Ovary (tissue), 3 donors: ENCODE measurements at regions not wholly inside any gene's neighbourhood (a gene's known extent, or its start where the extent isn't known, plus 50 kb on each side); places are given as distances from the start of the nearest gene placed in this dataset.

Experiments used
- CTCF ChIP-seq, 3 donors: fragments of 450-650 bp in 2 of 3; fragments of 200-600 bp in 1 of 3; IDR thresholded peaks; one replicate each; pipeline versions ENCODE4 v1.5.1 to v1.8.0; 2016 to 2022; ENCODE audit warnings: antibody characterized with exemption in 3 of 3, mild to moderate bottlenecking in 1 of 3
- EP300 ChIP-seq: sonication (generic); formaldehyde crosslinking; IDR thresholded peaks from one replicate; pipeline ENCODE4 v1.6.1; 2017; ENCODE audit warnings: antibody characterized with exemption
- POLR2A ChIP-seq: fragments of 450-650 bp; IDR thresholded peaks from one replicate; pipeline ENCODE4 v1.6.1; 2017; ENCODE audit warnings: antibody characterized with exemption, mild to moderate bottlenecking, moderate library complexity
- donor health status: DM: no; HTN: no; CAD: no.

- TF ChIP-seq CTCF (IDR thresholded peaks at IDR 0.05) (no peak), EP300 (no peak), POLR2A (no peak)
Measured at GRCh38 chr16:26530584-26531289, 536.0 kb upstream of the C16orf82 start.
